Spleen (tissue), 7 donors: ENCODE measurements at regions not wholly inside any gene's neighbourhood (a gene's known extent, or its start where the extent isn't known, plus 50 kb on each side); places are given as distances from the start of the nearest gene placed in this dataset.

ENCODE experiments used
- CTCF ChIP-seq, 11 experiments: fragments of 200-600 bp in 7 of 11; fragments of 450-650 bp in 4 of 11; sonication (generic) in 4 of 11; IDR thresholded peaks in 8 of 11; conservative IDR thresholded peaks in 3 of 11; 1 replicate in 7 of 11; 2 replicates in 4 of 11; pipeline versions ENCODE4 v1.4.0 to v1.8.0; 2016 to 2021; ENCODE audit warnings: antibody characterized with exemption in 11 of 11, inconsistent platforms in 4 of 11, mild to moderate bottlenecking in 1 of 11
- POLR2A ChIP-seq, 3 donors: fragments of 450-650 bp; IDR thresholded peaks; one replicate each; pipeline ENCODE4 v1.5.1; 2017; ENCODE audit warnings: antibody characterized with exemption in 3 of 3, mild to moderate bottlenecking in 1 of 3
- POLR2AphosphoS5 ChIP-seq, 3 donors: sonication (generic); formaldehyde crosslinking; IDR thresholded peaks; one replicate each; pipeline ENCODE4 v1.5.1; 2017; ENCODE audit warnings: antibody characterized with exemption in 3 of 3
- donor health status: DM: no; HTN: no; CAD: no; lungs with moderate emphysema.
- donor health status: DM: no; HTN: no; CAD: no.
- donor health status: DM: no; HTN: no; CAD: no.

- no peak for TF ChIP-seq CTCF (IDR thresholded peaks at IDR 0.05 in 8 of 11, conservative IDR thresholded peaks at IDR 0.05 in 3 of 11)
- TF ChIP-seq POLR2AphosphoS5 (IDR thresholded peaks at IDR 0.05) = no peak
- TF ChIP-seq POLR2A (IDR thresholded peaks at IDR 0.05) = no peak
These were observed 178.1 kb upstream of the TSC22D2 start for GRCh38 chr3:150230037-150230436.
